HFFc6 (cell line): ENCODE measurements at regions not wholly inside any gene's neighbourhood (a gene's known extent, or its start where the extent isn't known, plus 50 kb on each side); places are given as distances from the start of the nearest gene placed in this dataset.

Source experiments
- DNase-seq: peaks from one replicate; pipeline ENCODE4 v3.0.0-alpha.2; 2018
- H3K27ac Mint-ChIP-seq: 2 replicates; pipeline ENCODE4 v1.8.0; 2020; ENCODE audit warnings: mild to moderate bottlenecking, mixed read lengths
- H3K27me3 Mint-ChIP-seq: 2 replicates; pipeline ENCODE4 v1.8.0; 2021; ENCODE audit warnings: mild to moderate bottlenecking, moderate library complexity, mixed read lengths; ENCODE audit not compliant: insufficient read depth
- H3K36me3 Mint-ChIP-seq: 2 replicates; pipeline ENCODE4 v1.8.0; 2021; ENCODE audit warnings: low read depth, mixed read lengths
- H3K4me1 Mint-ChIP-seq: 2 replicates; pipeline ENCODE4 v1.8.0; 2020; ENCODE audit warnings: low read depth, mixed read lengths
- H3K4me3 Mint-ChIP-seq: 2 replicates; pipeline ENCODE4 v1.8.0; 2020; ENCODE audit warnings: mild to moderate bottlenecking, moderate library complexity, mixed read lengths
- H3K9me3 Mint-ChIP-seq: 2 replicates; pipeline ENCODE4 v1.8.0; 2020; ENCODE audit warnings: mild to moderate bottlenecking, mixed read lengths
- CTCF ChIP-seq: fragments of 200-600 bp; sonication (generic); IDR thresholded peaks from 2 replicates; pipeline ENCODE4 v1.5.0; 2021; ENCODE audit warnings: antibody characterized with exemption, mild to moderate bottlenecking

DNA sequence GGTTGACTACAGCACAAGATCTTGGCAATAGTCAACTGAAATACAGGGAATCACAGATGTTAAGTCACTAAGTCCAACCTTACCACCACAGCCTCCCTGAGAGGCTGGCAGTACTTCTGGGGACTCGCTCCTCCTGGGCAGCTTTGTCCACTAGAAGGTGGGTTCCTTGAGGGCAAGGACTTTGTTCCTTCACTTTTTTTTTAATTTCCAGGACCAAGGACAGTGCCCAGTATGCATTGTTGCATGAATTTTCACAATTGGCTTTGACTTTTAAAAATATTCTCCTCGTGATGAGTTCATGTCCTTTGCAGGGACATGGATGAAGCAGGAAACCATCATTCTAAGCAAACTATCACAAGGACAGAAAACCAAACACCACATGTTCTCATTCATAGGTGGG, 96.7 kb upstream of the IGSF21 start:
- no peak for TF ChIP-seq CTCF
- DNase-seq, result no peak
- no peaks in the 10 kb centered on the region for H3K27me3 Mint-ChIP-seq
- peaks cover 52% of the 10 kb centered on the region for H3K9me3 Mint-ChIP-seq
- peaks cover 6% of the 10 kb centered on the region; the same call in 1 of the 2 replicates for H3K36me3 Mint-ChIP-seq
- no peak overlapping the region for H3K27ac Mint-ChIP-seq
- H3K4me3 Mint-ChIP-seq, result no peak overlapping the region
- no peaks in the 10 kb centered on the region for H3K4me1 Mint-ChIP-seq

DNA sequence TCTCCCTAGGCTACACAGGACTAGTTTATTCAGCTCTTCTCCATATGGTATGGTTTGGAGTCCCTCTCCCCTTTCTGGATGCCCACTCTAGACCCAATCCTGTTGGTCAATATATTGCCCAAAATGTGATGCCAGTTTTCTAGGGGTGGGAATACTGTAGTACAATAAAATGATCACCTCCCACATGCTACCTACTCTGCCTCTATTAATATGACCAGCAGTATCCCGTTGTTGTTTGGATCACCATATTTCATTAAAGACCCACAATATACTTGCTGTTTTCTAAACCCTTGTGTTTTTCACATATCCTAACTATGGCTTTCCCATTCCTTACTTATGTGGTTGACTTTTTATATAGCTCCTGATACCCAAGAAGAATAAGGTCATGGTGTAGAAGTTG, 95.9 kb upstream of the IGSF21 start:
- no peak for DNase-seq
- Mint-ChIP-seq H3K9me3 (peaks cover 52% of the 10 kb centered on the region), H3K4me3 (no peak overlapping the region), H3K27me3 (no peaks in the 10 kb centered on the region), H3K27ac (no peak overlapping the region), H3K36me3 (peaks cover 6% of the 10 kb centered on the region; the same call in 1 of the 2 replicates), H3K4me1 (no peaks in the 10 kb centered on the region)
- no peak for TF ChIP-seq CTCF

DNA sequence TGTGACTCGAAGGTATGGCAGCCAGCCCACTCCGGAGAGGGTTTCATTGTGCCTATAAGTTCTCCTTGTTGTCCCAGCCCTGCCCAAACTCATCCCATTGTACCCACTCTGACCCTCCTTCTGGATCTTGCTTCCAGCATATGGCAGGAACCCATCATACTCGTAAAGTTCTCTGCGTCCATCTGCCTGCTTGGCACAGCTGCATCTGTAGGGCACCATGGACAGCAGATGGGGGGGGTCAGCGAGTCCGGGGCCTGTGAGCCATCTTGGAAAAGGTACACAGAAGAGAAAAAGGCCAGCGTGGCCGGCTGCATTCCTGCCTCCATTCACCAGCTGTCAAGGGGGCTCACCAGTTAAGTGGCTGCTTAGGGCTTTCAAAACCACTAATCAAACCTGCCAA, 94.9 kb upstream of the IGSF21 start:
- no peaks in the 10 kb centered on the region for H3K4me1 Mint-ChIP-seq
- H3K36me3 Mint-ChIP-seq, result peaks cover 6% of the 10 kb centered on the region; the same call in 1 of the 2 replicates
- no peak for TF ChIP-seq CTCF
- no peak overlapping the region for H3K27ac Mint-ChIP-seq
- H3K27me3 Mint-ChIP-seq, result peaks cover 1% of the 10 kb centered on the region; the same call in 1 of the 2 replicates
- peaks cover 43% of the 10 kb centered on the region for H3K9me3 Mint-ChIP-seq
- no peak overlapping the region for H3K4me3 Mint-ChIP-seq
- DNase-seq, result no peak

GRCh38 chr1:18013216-18013615, 94.4 kb upstream of the IGSF21 start:
- H3K9me3 Mint-ChIP-seq, result peaks cover 41% of the 10 kb centered on the region
- H3K27me3 Mint-ChIP-seq, result peaks cover 1% of the 10 kb centered on the region; the same call in 1 of the 2 replicates
- no peak overlapping the region for H3K4me3 Mint-ChIP-seq
- no peaks in the 10 kb centered on the region for H3K4me1 Mint-ChIP-seq
- no peak for TF ChIP-seq CTCF
- H3K27ac Mint-ChIP-seq, result no peak overlapping the region
- DNase-seq, result no peak
- peaks cover 6% of the 10 kb centered on the region; the same call in 1 of the 2 replicates for H3K36me3 Mint-ChIP-seq

GRCh38 chr1:18015719-18016118, 91.9 kb upstream of the IGSF21 start:
- H3K27me3 Mint-ChIP-seq, result peaks cover 1% of the 10 kb centered on the region
- H3K27ac Mint-ChIP-seq, result no peak overlapping the region
- no peaks in the 10 kb centered on the region; the same call in 1 of the 2 replicates for H3K36me3 Mint-ChIP-seq
- H3K9me3 Mint-ChIP-seq, result peaks cover 27% of the 10 kb centered on the region
- no peaks in the 10 kb centered on the region for H3K4me1 Mint-ChIP-seq
- no peak overlapping the region for H3K4me3 Mint-ChIP-seq
- TF ChIP-seq CTCF, result no peak
- DNase-seq, result no peak

DNA sequence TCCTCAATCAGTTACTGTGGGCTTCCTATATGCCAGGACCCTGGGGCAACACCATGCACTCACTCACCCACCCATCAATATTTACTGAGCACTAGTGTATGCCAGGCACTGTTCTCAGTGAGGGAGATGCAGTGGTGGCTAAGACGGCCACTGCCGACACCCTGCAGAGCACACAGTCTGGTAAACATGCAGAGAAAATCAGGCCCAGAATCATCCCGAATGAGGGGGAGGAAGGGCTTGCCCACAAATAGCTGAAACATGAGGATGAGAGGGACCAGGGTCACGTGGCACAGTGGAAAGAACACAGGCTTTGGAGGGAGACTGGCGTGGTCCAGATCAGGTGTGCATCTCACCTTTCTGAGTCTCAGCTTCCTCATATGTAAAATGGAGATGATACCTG, 89.2 kb upstream of the IGSF21 start:
- Mint-ChIP-seq H3K36me3 (no peaks in the 10 kb centered on the region), H3K9me3 (peaks cover 23% of the 10 kb centered on the region), H3K27ac (no peak overlapping the region), H3K4me1 (no peaks in the 10 kb centered on the region), H3K4me3 (no peak overlapping the region), H3K27me3 (peaks cover 1% of the 10 kb centered on the region)
- no peak for DNase-seq
- TF ChIP-seq CTCF, result no peak
